Endothelial cell of umbilical vein (primary cell): ENCODE measurements at regions not wholly inside any gene's neighbourhood (a gene's known extent, or its start where the extent isn't known, plus 50 kb on each side); places are given as distances from the start of the nearest gene placed in this dataset.
"Not testable (repeated sequence)": the region's sequence is repeated elsewhere in the genome, so short reads cannot be mapped to it uniquely, and the experiment has no call there.

Source experiments
- BruUV-seq: library from RNA; stranded (reverse); fragments of 400-500 nt; replicated peaks from 2 replicates; lab custom pipeline; 2021; lab: Mats Ljungman, UMichigan
- CTCF ChIA-PET: fragments of 300-600, 350-600 bp; sonication (Branson Sonifier 250); formaldehyde crosslinking; loops from one replicate; lab custom pipeline; 2021; ENCODE audit warnings: antibody characterized with exemption, inconsistent platforms; lab: Charles Lee
- POLR2A ChIA-PET: fragments of 300-600, 350-600 bp; sonication (Branson Sonifier 250); formaldehyde crosslinking; loops from one replicate; lab custom pipeline; 2021; ENCODE audit warnings: antibody characterized with exemption, inconsistent platforms; lab: Charles Lee
- DNase-seq: peaks from one replicate; pipeline ENCODE4 v3.0.0-alpha.2; 2011; ENCODE audit warnings: low read depth, low spot score
- FAIRE-seq: peaks from 2 replicates; lab custom pipeline; 2011; peaks lifted over from hg19 to GRCh38; lab: Jason Lieb, UNC
- H2AFZ ChIP-seq: 2 replicates; pipeline ENCODE4 v1.6.0; 2012; ENCODE audit warnings: low read depth, low read length, control low read depth, inconsistent platforms
- H3K27ac ChIP-seq: 2 replicates; pipeline ENCODE4 v1.5.1; 2011; ENCODE audit warnings: low read depth, mild to moderate bottlenecking, control low read depth, low read length, moderate library complexity; ENCODE audit not compliant: insufficient read depth
- H3K27me3 ChIP-seq, 2 experiments: 2 replicates each; pipeline versions ENCODE4 v1.6.0 to v1.6.1; 2011; ENCODE audit warnings: low read length in 2 of 2, mixed read lengths in 1 of 2; ENCODE audit not compliant: control insufficient read depth in 2 of 2, insufficient read depth in 2 of 2
- H3K36me3 ChIP-seq, 2 experiments: 2 replicates in 1 of 2; 3 replicates in 1 of 2; pipeline ENCODE4 v1.5.1; 2011; ENCODE audit warnings: low read length in 2 of 2, mild to moderate bottlenecking in 1 of 2, moderate library complexity in 1 of 2; ENCODE audit not compliant: control insufficient read depth in 2 of 2, insufficient read depth in 2 of 2; ENCODE audit errors: extremely low read depth in 1 of 2
- H3K4me1 ChIP-seq: 3 replicates; pipeline ENCODE4 v1.5.1; 2011; ENCODE audit warnings: mild to moderate bottlenecking, low read length; ENCODE audit not compliant: control insufficient read depth, insufficient read depth; ENCODE audit errors: extremely low read depth
- H3K4me2 ChIP-seq: 2 replicates; pipeline ENCODE4 v1.6.1; 2011; ENCODE audit warnings: low read length, control low read depth, mixed read lengths; ENCODE audit not compliant: insufficient read depth
- H3K4me3 ChIP-seq, 3 experiments: fragments of 200-600 bp in 1 of 3; sonication (generic), shearing (Covaris generic) in 1 of 3; replicated peaks in 1 of 3; 2 replicates each; pipeline ENCODE4 v1.5.1; 2011 to 2016; ENCODE audit warnings: control low read depth in 3 of 3, low read length in 3 of 3, mild to moderate bottlenecking in 2 of 3, inconsistent platforms in 1 of 3, low read depth in 1 of 3, moderate library complexity in 1 of 3; ENCODE audit not compliant: insufficient read depth in 1 of 3
- H3K79me2 ChIP-seq: 2 replicates; pipeline ENCODE4 v1.6.0; 2012; ENCODE audit warnings: low read length, inconsistent platforms; ENCODE audit not compliant: control insufficient read depth, insufficient read depth
- H3K9ac ChIP-seq: replicated peaks from 2 replicates; pipeline ENCODE3; 2011; ENCODE audit warnings: low read length, control low read depth; ENCODE audit not compliant: insufficient read depth; ENCODE audit errors: extremely low read depth
- H3K9me1 ChIP-seq: replicated peaks from 3 replicates; pipeline ENCODE4 v1.6.0; 2011; ENCODE audit warnings: mild to moderate bottlenecking, low read length; ENCODE audit not compliant: control insufficient read depth, insufficient read depth; ENCODE audit errors: extremely low read depth
- H3K9me3 ChIP-seq: replicated peaks from 2 replicates; pipeline ENCODE4 v1.5.1; 2012; ENCODE audit warnings: low read length, inconsistent platforms; ENCODE audit not compliant: control insufficient read depth, insufficient read depth
- H4K20me1 ChIP-seq: replicated peaks from 2 replicates; pipeline ENCODE3; 2011; ENCODE audit warnings: mild to moderate bottlenecking, low read length; ENCODE audit not compliant: control insufficient read depth, insufficient read depth; ENCODE audit errors: extremely low read depth
- EZH2 ChIP-seq: IDR thresholded peaks from 2 replicates; pipeline ENCODE4 v1.6.1; 2012; ENCODE audit warnings: borderline replicate concordance, low read depth, mild to moderate bottlenecking, moderate library complexity, low read length, inconsistent platforms; ENCODE audit not compliant: severe bottlenecking
- FOS ChIP-seq: IDR thresholded peaks from 2 replicates; pipeline ENCODE4 v1.6.1; 2011; ENCODE audit warnings: mild to moderate bottlenecking, low read length, moderate library complexity, borderline replicate concordance; ENCODE audit not compliant: insufficient read depth
- GATA2 ChIP-seq: IDR thresholded peaks from 2 replicates; pipeline ENCODE4 v1.7.0; 2011; ENCODE audit warnings: low read depth, mild to moderate bottlenecking, moderate library complexity, mixed read lengths, low read length; ENCODE audit not compliant: insufficient read length, insufficient read depth
- JUN ChIP-seq: IDR thresholded peaks from 2 replicates; pipeline ENCODE4 v1.6.1; 2011; ENCODE audit warnings: borderline replicate concordance, low read depth; ENCODE audit not compliant: insufficient read length, insufficient read depth
- MYC ChIP-seq: IDR thresholded peaks from one replicate; pipeline ENCODE4 v1.6.1; 2011; ENCODE audit warnings: mild to moderate bottlenecking, low read depth, low read length
- POLR2A ChIP-seq: IDR thresholded peaks from 2 replicates; pipeline ENCODE4 v1.6.1; 2012; ENCODE audit warnings: low read depth, mild to moderate bottlenecking, control low read depth, low read length
- POLR2AphosphoS5 ChIP-seq: IDR thresholded peaks from 2 replicates; pipeline ENCODE4 v1.6.1; 2012; ENCODE audit warnings: low read depth, mild to moderate bottlenecking, control low read depth, low read length, moderate library complexity; ENCODE audit not compliant: insufficient read depth
- dilution Hi-C: fragments of 300-500 bp; cut with MboI; formaldehyde crosslinking; loops from one replicate; pipeline ENCODE4 v1.15.0; 2019; ENCODE audit warnings: low sequenced_read_pairs; ENCODE audit not compliant: extremely low pct_ligation_motif_present
- intact Hi-C: fragments of 100-400 bp; cut with micrococcal nuclease; formaldehyde crosslinking; loops from one replicate; pipeline ENCODE4 v1.10.0; 2022
- TF ChIP-seq, protein P1 (sequence below), 2 donors: IDR thresholded peaks; 1 replicate in 1 of 2; 2 replicates in 1 of 2; pipeline ENCODE4 v1.5.1; 2011; ENCODE audit warnings: low read length in 2 of 2, mild to moderate bottlenecking in 2 of 2, moderate library complexity in 2 of 2, control low read depth in 1 of 2, inconsistent platforms in 1 of 2, low read depth in 1 of 2; ENCODE audit not compliant: insufficient read depth in 1 of 2; ENCODE audit errors: extremely low read depth in 1 of 2
- TF ChIP-seq, protein P2 (sequence below): IDR thresholded peaks from 2 replicates; pipeline ENCODE4 v1.6.1; 2011; ENCODE audit not compliant: insufficient read depth, insufficient read length

DNA sequence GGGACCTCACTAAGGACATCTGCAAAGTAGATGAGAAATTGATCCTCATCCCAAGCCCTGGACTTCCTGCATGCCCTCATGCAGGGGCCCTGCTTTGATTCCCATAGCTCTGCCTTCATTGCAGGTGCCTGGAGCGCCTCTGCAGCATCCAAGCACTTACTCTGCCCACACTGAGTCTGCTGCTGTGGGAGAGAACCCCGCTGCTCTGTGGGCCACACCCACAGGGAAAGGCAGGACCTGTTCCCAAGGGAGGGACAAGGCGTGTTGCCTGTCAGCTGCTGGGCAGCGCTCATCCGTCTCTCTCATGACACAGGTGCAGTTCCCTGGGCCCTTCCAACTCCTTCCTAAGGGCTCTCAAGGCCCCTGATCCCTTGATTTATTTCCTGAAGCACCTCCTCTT lies 266.8 kb upstream of the SMIM21 start:
- Histone ChIP-seq H3K4me3 (no peak overlapping the region), H3K79me2 (no peaks in the 10 kb centered on the region), H3K36me3 (no peaks in the 10 kb centered on the region), H4K20me1 (no peaks in the 10 kb centered on the region), H3K9me1 (no peaks in the 10 kb centered on the region), H3K4me1 (no peaks in the 10 kb centered on the region), H3K9me3 (peaks cover 1% of the 10 kb centered on the region), H3K27me3 (no peaks in the 10 kb centered on the region), H2AFZ (no peak overlapping the region), H3K9ac (no peak overlapping the region), H3K4me2 (no peak overlapping the region), H3K27ac (no peak overlapping the region)
- no TSS peak for BruUV-seq
- POLR2A ChIA-PET: no interaction called here
- intact Hi-C loops: no loop called here
- TF ChIP-seq MYC: no peak
- TF ChIP-seq EZH2: no peak
- no peak for TF ChIP-seq GATA2
- TF ChIP-seq POLR2A: no peak
- dilution Hi-C loops: no loop called here
- DNase-seq (no peak), FAIRE-seq (no peak)
- CTCF ChIA-PET: no interaction called here

DNA sequence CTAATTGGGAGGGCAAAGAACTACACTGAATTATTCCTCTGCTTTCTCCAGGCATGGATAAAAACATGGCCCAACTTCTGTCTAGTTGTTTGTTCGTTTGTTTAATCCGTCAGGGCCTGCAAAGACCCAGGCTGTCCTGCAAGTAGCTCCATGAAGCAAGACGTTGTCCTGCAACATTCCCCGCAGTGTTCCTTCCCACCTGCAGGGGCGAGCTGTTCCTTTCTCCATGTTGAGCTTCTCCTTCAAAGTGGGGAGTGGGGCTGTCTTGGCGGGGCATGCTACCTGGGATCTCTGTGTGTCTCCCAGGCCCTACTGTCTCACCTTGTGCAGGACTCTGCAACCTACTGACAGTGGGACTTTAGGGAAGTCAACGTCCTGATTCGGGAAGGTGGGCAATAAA lies 264.0 kb upstream of the SMIM21 start:
- H3K9ac ChIP-seq: no peak overlapping the region
- DNase-seq (no peak), FAIRE-seq (no peak)
- no peak overlapping the region for H3K4me2 ChIP-seq
- H2AFZ ChIP-seq: no peak overlapping the region
- H3K27me3 ChIP-seq: no peaks in the 10 kb centered on the region
- no peaks in the 10 kb centered on the region for H3K79me2 ChIP-seq
- no peaks in the 10 kb centered on the region for H3K36me3 ChIP-seq
- H3K27ac ChIP-seq: no peak overlapping the region
- H3K4me3 ChIP-seq: no peak overlapping the region
- peaks cover 1% of the 10 kb centered on the region for H3K9me3 ChIP-seq
- intact Hi-C loops: no loop called here
- H3K9me1 ChIP-seq: no peaks in the 10 kb centered on the region
- BruUV-seq: no TSS peak
- dilution Hi-C loops: no loop called here
- H4K20me1 ChIP-seq: no peaks in the 10 kb centered on the region
- H3K4me1 ChIP-seq: no peaks in the 10 kb centered on the region
- TF ChIP-seq JUN (no peak), EZH2 (no peak), MYC (no peak), POLR2A (no peak), FOS (no peak), POLR2AphosphoS5 (no peak), GATA2 (no peak)
- TF ChIP-seq, protein P1, sequence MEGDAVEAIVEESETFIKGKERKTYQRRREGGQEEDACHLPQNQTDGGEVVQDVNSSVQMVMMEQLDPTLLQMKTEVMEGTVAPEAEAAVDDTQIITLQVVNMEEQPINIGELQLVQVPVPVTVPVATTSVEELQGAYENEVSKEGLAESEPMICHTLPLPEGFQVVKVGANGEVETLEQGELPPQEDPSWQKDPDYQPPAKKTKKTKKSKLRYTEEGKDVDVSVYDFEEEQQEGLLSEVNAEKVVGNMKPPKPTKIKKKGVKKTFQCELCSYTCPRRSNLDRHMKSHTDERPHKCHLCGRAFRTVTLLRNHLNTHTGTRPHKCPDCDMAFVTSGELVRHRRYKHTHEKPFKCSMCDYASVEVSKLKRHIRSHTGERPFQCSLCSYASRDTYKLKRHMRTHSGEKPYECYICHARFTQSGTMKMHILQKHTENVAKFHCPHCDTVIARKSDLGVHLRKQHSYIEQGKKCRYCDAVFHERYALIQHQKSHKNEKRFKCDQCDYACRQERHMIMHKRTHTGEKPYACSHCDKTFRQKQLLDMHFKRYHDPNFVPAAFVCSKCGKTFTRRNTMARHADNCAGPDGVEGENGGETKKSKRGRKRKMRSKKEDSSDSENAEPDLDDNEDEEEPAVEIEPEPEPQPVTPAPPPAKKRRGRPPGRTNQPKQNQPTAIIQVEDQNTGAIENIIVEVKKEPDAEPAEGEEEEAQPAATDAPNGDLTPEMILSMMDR (IDR thresholded peaks at IDR 0.05; ENCODE audit: extremely low read depth in 1 of 2, insufficient read depth in 1 of 2, low read depth in 1 of 2, low read length in 2 of 2): no peak
- TF ChIP-seq, protein P2, sequence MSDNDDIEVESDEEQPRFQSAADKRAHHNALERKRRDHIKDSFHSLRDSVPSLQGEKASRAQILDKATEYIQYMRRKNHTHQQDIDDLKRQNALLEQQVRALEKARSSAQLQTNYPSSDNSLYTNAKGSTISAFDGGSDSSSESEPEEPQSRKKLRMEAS: no peak
- ChIA-PET POLR2A (no interaction called here), CTCF (no interaction called here)

DNA sequence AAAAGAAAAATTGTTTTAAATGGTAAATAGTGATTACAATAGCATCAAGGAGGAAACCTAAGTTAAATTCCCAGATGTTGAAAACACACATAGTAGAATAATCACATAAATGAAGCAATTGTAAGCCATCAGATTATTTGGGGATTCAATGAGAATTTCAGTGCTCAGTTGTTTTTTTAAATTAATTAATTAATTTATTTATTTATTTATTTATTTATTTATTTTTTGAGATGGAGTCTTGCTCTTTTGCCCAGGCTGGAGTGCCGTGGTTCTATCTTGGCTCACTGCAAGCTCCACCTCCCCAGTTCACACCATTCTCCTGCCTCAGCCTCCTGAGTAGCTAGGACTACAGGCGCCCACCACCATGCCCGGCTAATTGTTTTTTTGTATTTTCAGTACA lies 262.8 kb upstream of the SMIM21 start:
- POLR2A ChIA-PET, H3K9ac ChIP-seq, H2AFZ ChIP-seq, H3K36me3 ChIP-seq, H3K27me3 ChIP-seq, H3K4me3 ChIP-seq, BruUV-seq, intact Hi-C loops, H3K9me1 ChIP-seq, CTCF ChIA-PET, FAIRE-seq, H3K9me3 ChIP-seq, H3K79me2 ChIP-seq, H3K27ac ChIP-seq, DNase-seq, dilution Hi-C loops, H3K4me1 ChIP-seq, H4K20me1 ChIP-seq, H3K4me2 ChIP-seq: not testable (repeated sequence)
